Neural progenitor cell (in vitro differentiated cells): ENCODE measurements at regions not wholly inside any gene's neighbourhood (a gene's known extent, or its start where the extent isn't known, plus 50 kb on each side); places are given as distances from the start of the nearest gene placed in this dataset.

ENCODE experiments used
- DNase-seq: peaks from one replicate; pipeline ENCODE4 v3.0.0-alpha.2; 2016; ENCODE audit warnings: low spot score
- H2AFZ ChIP-seq: fragments of 200-600 bp; sonication (generic); replicated peaks from 2 replicates; pipeline ENCODE4 v1.6.1; 2016; ENCODE audit warnings: antibody characterized with exemption
- H3F3A ChIP-seq: fragments of 200-600 bp; sonication (generic); 2 replicates; pipeline ENCODE4 v1.6.1; 2016; ENCODE audit warnings: antibody characterized with exemption, low read depth
- H3K27ac ChIP-seq: fragments of 200-600 bp; sonication (generic); 2 replicates; pipeline ENCODE4 v1.5.1; 2016; ENCODE audit warnings: mild to moderate bottlenecking
- H3K27me3 ChIP-seq: fragments of 200-600 bp; sonication (generic); 2 replicates; pipeline ENCODE4 v1.6.1; 2016; ENCODE audit warnings: mild to moderate bottlenecking, moderate library complexity
- H3K36me3 ChIP-seq: fragments of 200-600 bp; sonication (generic); 2 replicates; pipeline ENCODE4 v1.5.1; 2016
- H3K4me1 ChIP-seq: fragments of 200-600 bp; sonication (generic); 2 replicates; pipeline ENCODE4 v1.6.1; 2016; ENCODE audit warnings: mixed run types
- H3K4me2 ChIP-seq: fragments of 200-600 bp; sonication (generic); 2 replicates; pipeline ENCODE4 v1.6.1; 2016
- H3K4me3 ChIP-seq: fragments of 200-600 bp; sonication (generic); 2 replicates; pipeline ENCODE4 v1.5.1; 2016
- H3K79me2 ChIP-seq: fragments of 200-600 bp; sonication (generic); 2 replicates; pipeline ENCODE4 v1.6.1; 2016; ENCODE audit warnings: low read depth
- H3K9ac ChIP-seq: fragments of 200-600 bp; sonication (generic); 2 replicates; pipeline ENCODE4 v1.6.1; 2016
- H3K9me3 ChIP-seq: fragments of 200-600 bp; sonication (generic); 2 replicates; pipeline ENCODE4 v1.5.1; 2016; ENCODE audit warnings: low read depth
- H4K20me1 ChIP-seq: fragments of 200-600 bp; sonication (generic); 2 replicates; pipeline ENCODE4 v1.6.1; 2016; ENCODE audit warnings: low read depth
- H3K27ac Mint-ChIP-seq: 3 replicates; pipeline ENCODE4 v1.8.0; 2021; ENCODE audit warnings: mixed read lengths
- H3K27me3 Mint-ChIP-seq: 2 replicates; pipeline ENCODE4 v1.8.0; 2022; ENCODE audit warnings: low read depth, mild to moderate bottlenecking, inconsistent platforms, moderate library complexity, mixed read lengths; ENCODE audit not compliant: insufficient read depth
- H3K36me3 Mint-ChIP-seq: 3 replicates; pipeline ENCODE4 v1.8.0; 2021; ENCODE audit warnings: mixed read lengths
- H3K4me1 Mint-ChIP-seq: 3 replicates; pipeline ENCODE4 v1.8.0; 2021; ENCODE audit warnings: mixed read lengths
- H3K4me3 Mint-ChIP-seq: 3 replicates; pipeline ENCODE4 v1.8.0; 2021; ENCODE audit warnings: mild to moderate bottlenecking, moderate library complexity, mixed read lengths
- H3K9me3 Mint-ChIP-seq: 3 replicates; pipeline ENCODE4 v1.8.0; 2020; ENCODE audit warnings: mixed read lengths
- CTCF ChIP-seq: fragments of 200-600 bp; sonication (generic); IDR thresholded peaks from 2 replicates; pipeline ENCODE4 v1.5.1; 2017; ENCODE audit warnings: antibody characterized with exemption, mild to moderate bottlenecking
- EZH2 ChIP-seq: fragments of 200-600 bp; sonication (generic); IDR thresholded peaks from 2 replicates; pipeline ENCODE4 v1.6.1; 2017; ENCODE audit warnings: antibody characterized with exemption, mild to moderate bottlenecking, moderate library complexity
- EZH2phosphoT487 ChIP-seq: fragments of 200-600 bp; sonication (generic); IDR thresholded peaks from 2 replicates; pipeline ENCODE4 v1.6.1; 2017; ENCODE audit warnings: antibody characterized with exemption

GRCh38 chr11:128216198-128216597 lies 371.2 kb downstream of the ETS1 start:
- no peak overlapping the region for H2AFZ ChIP-seq
- Mint-ChIP-seq H3K36me3 (no peaks in the 10 kb centered on the region), H3K4me1 (no peaks in the 10 kb centered on the region), H3K9me3 (peaks cover 8% of the 10 kb centered on the region), H3K27ac (no peak overlapping the region), H3K27me3 (peaks cover 2% of the 10 kb centered on the region), H3K4me3 (no peak overlapping the region)
- H3K4me1 ChIP-seq = no peaks in the 10 kb centered on the region
- no peaks in the 10 kb centered on the region for H3K79me2 ChIP-seq
- no peak overlapping the region for H3K9ac ChIP-seq
- no peaks in the 10 kb centered on the region for H3K27me3 ChIP-seq
- no peaks in the 10 kb centered on the region for H3F3A ChIP-seq
- no peaks in the 10 kb centered on the region for H3K9me3 ChIP-seq
- DNase-seq = no peak
- no peak overlapping the region for H3K27ac ChIP-seq
- TF ChIP-seq CTCF = no peak
- no peak for TF ChIP-seq EZH2
- H4K20me1 ChIP-seq = no peaks in the 10 kb centered on the region
- H3K36me3 ChIP-seq = no peaks in the 10 kb centered on the region
- no peak overlapping the region for H3K4me2 ChIP-seq
- no peak overlapping the region for H3K4me3 ChIP-seq

GRCh38 chr11:128215238-128215882 lies 372.0 kb downstream of the ETS1 start:
- H3F3A ChIP-seq = no peaks in the 10 kb centered on the region
- Mint-ChIP-seq H3K4me3 (no peak overlapping the region), H3K27me3 (peaks cover 2% of the 10 kb centered on the region), H3K36me3 (no peaks in the 10 kb centered on the region), H3K4me1 (no peaks in the 10 kb centered on the region), H3K27ac (no peak overlapping the region), H3K9me3 (peaks cover 8% of the 10 kb centered on the region)
- no peak overlapping the region for H3K4me3 ChIP-seq
- TF ChIP-seq CTCF (no peak), EZH2phosphoT487 (no peak), EZH2 (no peak)
- H3K4me2 ChIP-seq = no peak overlapping the region
- H3K79me2 ChIP-seq = no peaks in the 10 kb centered on the region
- H3K4me1 ChIP-seq = no peaks in the 10 kb centered on the region
- no peaks in the 10 kb centered on the region for H3K36me3 ChIP-seq
- no peaks in the 10 kb centered on the region for H4K20me1 ChIP-seq
- no peaks in the 10 kb centered on the region for H3K27me3 ChIP-seq
- no peaks in the 10 kb centered on the region for H3K9me3 ChIP-seq
- no peak overlapping the region for H2AFZ ChIP-seq
- no peak overlapping the region for H3K9ac ChIP-seq
- DNase-seq = no peak
- no peak overlapping the region for H3K27ac ChIP-seq

- Histone ChIP-seq H3K9ac (no peak overlapping the region), H4K20me1 (no peaks in the 10 kb centered on the region), H3K4me3 (no peak overlapping the region), H3K4me1 (no peaks in the 10 kb centered on the region), H3K27me3 (no peaks in the 10 kb centered on the region), H3K9me3 (no peaks in the 10 kb centered on the region), H3K79me2 (no peaks in the 10 kb centered on the region), H3K36me3 (no peaks in the 10 kb centered on the region), H2AFZ (no peak overlapping the region), H3K4me2 (no peak overlapping the region), H3F3A (no peaks in the 10 kb centered on the region), H3K27ac (no peak overlapping the region)
- H3K27me3 Mint-ChIP-seq = peaks cover 2% of the 10 kb centered on the region
- no peak overlapping the region for H3K27ac Mint-ChIP-seq
- no peaks in the 10 kb centered on the region for H3K36me3 Mint-ChIP-seq
- H3K4me1 Mint-ChIP-seq = no peaks in the 10 kb centered on the region
- H3K9me3 Mint-ChIP-seq = peaks cover 8% of the 10 kb centered on the region
- DNase-seq = no peak
- H3K4me3 Mint-ChIP-seq = no peak overlapping the region
- TF ChIP-seq EZH2phosphoT487 (no peak), EZH2 (no peak), CTCF (no peak)
Observed at GRCh38 chr11:128214263-128214662, 373.1 kb downstream of the ETS1 start.
